ENCODE measurements at regions not wholly inside any gene's neighbourhood (a gene's known extent, or its start where the extent isn't known, plus 50 kb on each side); places are given as distances from the start of the nearest gene placed in this dataset.

- intact Hi-C loops (cut with micrococcal nuclease; ENCODE audit: unreplicated experiment) (no loop called here), in situ Hi-C loops (cut with MboI) (no loop called here)
- Histone ChIP-seq H4K20me1 (ENCODE audit: control insufficient read depth, insufficient read depth) (no peaks in the 10 kb centered on the region), H3K27me3 (replicated peaks in 1 of 2; ENCODE audit: control insufficient read depth in 2 of 2, insufficient read depth in 2 of 2, low read length in 1 of 2) (no peaks in the 10 kb centered on the region), H3K4me3 (no peak overlapping the region), H3K9me3 (replicated peaks; ENCODE audit: control insufficient read depth, insufficient read depth, low read length) (no peaks in the 10 kb centered on the region; the same call in 2 of the 3 replicates), H3K9ac (ENCODE audit: control insufficient read depth, insufficient read depth, low read length) (no peak overlapping the region), H3K27ac (ENCODE audit: control insufficient read depth, insufficient read depth) (no peak overlapping the region), H3K4me1 (ENCODE audit: control insufficient read depth, insufficient read depth, low read length) (no peaks in the 10 kb centered on the region), H2AFZ (ENCODE audit: control insufficient read depth, low read depth, low read length) (no peak overlapping the region), H3K4me2 (ENCODE audit: control insufficient read depth, insufficient read depth) (no peak overlapping the region), H3K79me2 (ENCODE audit: control insufficient read depth, insufficient read depth, low read length) (no peaks in the 10 kb centered on the region), H3K36me3 (ENCODE audit: control insufficient read depth in 2 of 2, insufficient read depth in 2 of 2, low read length in 1 of 2) (no peaks in the 10 kb centered on the region)
- no peak for TF ChIP-seq ATF3 (IDR thresholded peaks at IDR 0.05; ENCODE audit: borderline replicate concordance, extremely low read depth, low read depth, low read length)
- TF ChIP-seq ZNF622 (IDR thresholded peaks at IDR 0.05) = no peak
- TF ChIP-seq CREM (IDR thresholded peaks at IDR 0.05; ENCODE audit: low read depth) = no peak
- TF ChIP-seq EED (IDR thresholded peaks at IDR 0.05; ENCODE audit: low read depth) = no peak
- TF ChIP-seq SUZ12 (IDR thresholded peaks at IDR 0.05; ENCODE audit: unreplicated experiment) = no peak
- no peak for TF ChIP-seq MEF2A (IDR thresholded peaks at IDR 0.05; ENCODE audit: insufficient read depth, low read depth, low read length)
- TF ChIP-seq CREB1 (IDR thresholded peaks at IDR 0.05; ENCODE audit: low read depth) = no peak
- TF ChIP-seq BCLAF1 (IDR thresholded peaks at IDR 0.05) = no peak
- no peak for TF ChIP-seq PKNOX1 (IDR thresholded peaks at IDR 0.05)
- no peak for TF ChIP-seq TCF12 (IDR thresholded peaks at IDR 0.05; ENCODE audit: low read depth, low read length)
- no peak for TF ChIP-seq CHD4 (IDR thresholded peaks at IDR 0.05)
- TF ChIP-seq MTA2 (IDR thresholded peaks at IDR 0.05; ENCODE audit: low read depth) = no peak
- no peak for TF ChIP-seq E2F8 (IDR thresholded peaks at IDR 0.05; ENCODE audit: low read depth, partially characterized antibody)
- no peak for TF ChIP-seq ETV6 (conservative IDR thresholded peaks at IDR 0.05 in 1 of 2, IDR thresholded peaks at IDR 0.05 in 1 of 2; ENCODE audit: borderline replicate concordance in 1 of 2, low read depth in 1 of 2)
- TF ChIP-seq RCOR1 (conservative IDR thresholded peaks at IDR 0.05; ENCODE audit: low read depth, low read length) = no peak
- no peak for TF ChIP-seq WRNIP1 (IDR thresholded peaks at IDR 0.05; ENCODE audit: borderline replicate concordance, low read depth, low read length)
- TF ChIP-seq EGR1 (IDR thresholded peaks at IDR 0.05; ENCODE audit: borderline replicate concordance in 1 of 2, low read depth in 2 of 2, low read length in 2 of 2) = no peak
- no peak for TF ChIP-seq TBL1XR1 (IDR thresholded peaks at IDR 0.05; ENCODE audit: low read depth, low read length)
- no peak for TF ChIP-seq LARP7 (IDR thresholded peaks at IDR 0.05)
- ChIA-PET CTCF (interaction anchor here (1.0 kb wide), 1 partner anchor 370 kb away, joined by 3 read pairs; no protein-coding TSS in a partner anchor), SMC1A (ENCODE audit: uncharacterized antibody, unreplicated experiment) (interaction anchor here (0.9 to 1.2 kb wide), 4 partner anchors 11 to 98 kb away, joined by 3 to 5 read pairs (median 3); no protein-coding TSS in a partner anchor), POLR2A (no interaction called here), RAD21 (ENCODE audit: unreplicated experiment) (no interaction called here)
- WGBS (ENCODE audit: insufficient coverage, insufficient replicate concordance, low lambda C conversion rate, missing lambda C conversion rate) = 45% methylated on average over 2 of the region's 2 CpGs
- FAIRE-seq (no peak), DNase-seq (ENCODE audit: low read depth, low spot score) (no peak), ATAC-seq (no peak)
- no TSS peak for BruUV-seq (replicated peaks)
These were observed 66.6 kb upstream of the PDE5A start for GRCh38 chr4:119695216-119695615.

All from GM12878 (cell line).